HG02852 (cell line): ENCODE measurements at regions not wholly inside any gene's neighbourhood (a gene's known extent, or its start where the extent isn't known, plus 50 kb on each side); places are given as distances from the start of the nearest gene placed in this dataset.

Experiments
- ATAC-seq: cut with Tn5 transposase; IDR thresholded peaks from one replicate; pipeline ENCODE4 v1.9.1; 2021; ENCODE audit warnings: mild to moderate bottlenecking, moderate library complexity; ENCODE audit not compliant: unreplicated experiment

DNA sequence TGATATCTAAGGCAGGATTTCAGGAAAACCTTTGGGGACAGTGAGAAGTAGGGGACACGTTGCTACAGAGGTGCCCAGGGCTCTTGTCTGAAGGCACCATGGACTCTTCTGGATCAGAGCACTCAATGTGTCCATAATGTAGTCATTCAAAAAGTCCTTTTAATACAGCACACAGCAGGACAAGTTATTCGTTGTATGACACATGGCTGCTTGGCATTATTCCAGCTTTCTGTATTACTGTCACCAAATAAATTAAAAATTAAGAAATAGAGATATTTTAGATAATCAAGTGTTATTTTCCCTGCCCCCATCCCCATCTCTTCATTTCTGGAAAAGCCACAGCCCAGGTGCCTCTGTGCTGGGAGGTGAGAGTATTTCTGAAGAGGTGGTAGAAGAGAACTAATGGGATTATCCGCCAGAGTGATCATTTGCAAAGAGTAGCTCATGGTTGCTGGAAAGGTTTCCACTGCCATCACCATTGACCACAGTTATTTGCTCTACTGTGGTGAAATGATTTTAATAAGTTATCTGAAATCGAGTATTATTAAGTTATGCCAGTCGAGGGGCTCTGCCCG, 83.0 kb downstream of the CXCL12 start:
- peak; percentile 9 for ATAC-seq

DNA sequence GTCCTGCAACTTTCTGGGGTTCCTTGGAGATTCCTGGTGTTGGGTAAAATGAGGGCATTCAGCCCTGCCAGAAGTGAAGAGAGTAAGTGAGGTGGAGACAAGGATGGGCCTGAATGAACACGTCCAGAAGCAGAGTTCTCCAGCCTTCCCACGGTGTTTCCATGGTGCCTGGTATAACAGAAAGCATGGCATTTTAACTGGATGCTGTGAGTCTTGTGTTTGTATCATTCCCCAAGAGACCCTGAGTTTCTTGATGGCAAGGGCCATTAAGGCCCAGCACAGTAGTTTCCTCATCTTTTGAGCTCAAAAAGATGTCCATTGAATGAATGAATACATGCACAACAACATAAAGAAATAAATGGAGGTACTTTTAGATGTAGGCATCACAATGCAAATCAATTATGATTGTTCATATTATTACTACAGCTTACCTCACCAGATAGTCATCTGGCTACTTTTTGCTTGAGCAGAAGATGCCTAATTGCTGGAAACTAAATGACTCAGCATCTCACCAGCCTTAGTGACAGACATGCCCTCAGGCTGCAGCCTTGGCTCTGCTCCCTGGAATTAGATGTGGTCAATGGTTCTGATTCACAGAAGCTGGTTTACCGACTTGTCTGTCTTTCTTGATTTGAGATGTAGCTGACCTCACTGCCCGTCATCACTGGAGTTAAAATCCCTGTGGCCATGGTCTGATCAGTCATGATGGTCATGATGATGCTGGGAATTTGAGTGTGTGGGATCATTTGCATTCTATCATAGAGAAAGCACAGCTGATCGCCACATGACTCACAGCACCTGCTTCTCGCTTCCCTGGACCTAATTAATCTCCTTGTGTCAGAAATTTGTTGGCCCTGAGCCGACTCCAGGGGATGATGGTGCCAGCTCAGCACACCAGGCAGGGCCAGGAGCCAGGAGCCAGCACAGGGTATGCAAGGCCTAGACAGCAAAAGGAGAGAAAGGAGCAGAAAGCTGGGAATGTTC, 83.9 kb downstream of the CXCL12 start:
- ATAC-seq = peak; percentile 90

DNA sequence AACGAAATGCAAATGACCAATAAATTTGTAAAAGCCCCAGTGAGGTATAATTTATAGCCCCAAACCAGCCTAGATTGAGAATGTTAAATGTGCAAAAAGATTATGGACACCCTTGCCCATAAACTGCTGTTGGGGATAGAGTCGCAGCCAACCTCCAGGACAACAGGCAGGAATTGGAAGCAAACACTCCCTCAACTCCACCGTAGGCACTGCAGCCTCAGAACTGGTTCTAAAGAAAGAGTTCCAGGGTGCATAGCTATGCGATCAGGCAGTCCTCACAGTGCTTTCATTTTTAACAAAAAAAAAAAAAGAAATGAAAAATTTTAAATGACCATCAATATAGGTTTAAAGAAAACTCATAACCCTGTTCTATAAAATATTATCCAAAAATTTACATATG, 86.2 kb downstream of the CXCL12 start:
- ATAC-seq = no peak

DNA sequence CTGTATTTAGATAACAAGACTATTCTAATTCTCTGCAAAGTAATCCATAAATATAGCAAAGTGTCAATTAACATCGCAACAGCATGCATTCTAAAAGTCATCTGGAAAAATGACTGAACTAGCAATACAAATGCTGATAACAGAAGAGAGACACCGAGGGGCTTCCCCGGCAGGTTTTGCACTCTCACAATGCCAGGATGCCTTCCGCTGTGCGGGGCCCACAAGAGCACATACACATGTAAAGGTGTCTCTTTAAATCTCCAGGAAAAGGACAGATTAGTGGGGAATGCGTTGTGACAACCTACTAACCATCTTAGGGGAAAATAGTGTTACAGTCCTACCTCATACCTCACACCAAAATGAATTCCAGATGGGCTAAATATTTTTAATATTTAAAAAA, 86.9 kb downstream of the CXCL12 start:
- no peak for ATAC-seq

DNA sequence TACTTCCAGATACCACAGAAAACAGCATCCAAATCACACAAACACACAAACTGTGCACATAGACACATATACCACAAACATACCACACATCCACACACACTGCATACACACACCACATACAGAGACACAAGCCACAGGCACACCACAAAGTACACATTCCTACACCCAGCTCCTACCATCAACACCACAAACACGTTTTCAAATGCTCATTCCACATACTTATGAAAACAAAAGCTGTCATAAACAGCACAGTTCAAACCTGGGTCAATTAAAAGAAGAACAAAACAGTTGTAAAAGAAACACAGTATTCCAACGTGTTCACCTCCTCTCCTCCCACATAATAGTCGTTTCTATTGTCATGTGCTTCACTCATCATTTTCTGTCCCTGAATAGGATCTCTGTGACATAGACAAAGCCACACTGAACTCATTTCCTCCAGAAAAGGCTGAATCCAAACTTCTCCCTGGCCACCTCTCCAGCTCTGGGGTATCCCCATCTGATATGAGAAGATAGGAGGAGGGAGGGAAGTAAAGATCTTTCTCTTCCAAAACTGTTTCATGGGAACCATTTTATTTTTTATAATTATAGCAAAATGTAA, 89.2 kb downstream of the CXCL12 start:
- no peak for ATAC-seq

DNA sequence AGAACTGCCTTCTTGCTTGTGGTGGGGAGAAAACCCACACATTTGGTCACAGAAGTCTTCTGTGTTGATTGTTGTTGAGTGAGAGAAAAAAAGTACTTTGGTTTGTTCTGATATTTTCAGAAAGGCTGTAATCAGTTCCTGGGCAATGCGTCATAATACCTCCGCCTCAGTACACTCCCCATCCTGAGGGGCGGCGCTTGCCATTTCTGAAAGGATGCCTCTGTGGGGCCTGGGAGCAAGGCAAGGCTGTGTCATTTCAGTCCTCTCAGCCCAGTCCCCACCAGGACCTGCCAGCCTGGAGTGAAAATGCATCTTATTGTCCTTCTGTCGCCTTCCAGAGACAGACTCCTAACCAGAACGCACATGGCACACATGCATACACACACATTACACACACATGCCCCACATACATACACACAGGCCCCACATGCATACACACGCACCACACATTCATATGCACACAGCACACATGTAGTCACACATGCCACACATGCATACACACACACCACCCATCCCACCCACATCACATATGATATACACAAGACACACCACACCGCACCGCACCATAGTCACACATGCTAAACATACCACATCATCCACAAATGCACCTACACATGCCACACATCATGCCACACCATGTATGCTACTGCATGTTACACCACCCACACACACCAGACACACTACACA, 90.0 kb downstream of the CXCL12 start:
- ATAC-seq = no peak

DNA sequence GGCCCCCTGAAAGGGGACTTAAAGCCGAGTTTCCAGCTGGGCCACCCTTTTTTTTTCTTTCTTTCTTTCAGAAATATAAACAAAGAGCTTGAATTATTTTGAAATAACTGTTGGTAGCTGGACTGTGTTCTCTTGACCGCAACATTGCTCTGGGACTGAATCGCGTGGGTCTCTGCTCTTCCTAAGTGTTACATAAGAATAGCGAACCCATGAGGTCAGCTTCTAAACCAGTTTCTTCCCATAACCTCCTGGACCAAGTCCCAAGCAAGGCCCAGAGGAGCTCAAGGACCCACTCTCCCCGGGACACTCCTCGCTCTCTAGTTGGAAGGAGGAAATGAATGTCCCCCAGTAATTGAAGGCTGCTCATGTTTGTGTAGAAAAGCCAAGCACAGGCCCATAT, 91.1 kb downstream of the CXCL12 start:
- ATAC-seq = no peak

DNA sequence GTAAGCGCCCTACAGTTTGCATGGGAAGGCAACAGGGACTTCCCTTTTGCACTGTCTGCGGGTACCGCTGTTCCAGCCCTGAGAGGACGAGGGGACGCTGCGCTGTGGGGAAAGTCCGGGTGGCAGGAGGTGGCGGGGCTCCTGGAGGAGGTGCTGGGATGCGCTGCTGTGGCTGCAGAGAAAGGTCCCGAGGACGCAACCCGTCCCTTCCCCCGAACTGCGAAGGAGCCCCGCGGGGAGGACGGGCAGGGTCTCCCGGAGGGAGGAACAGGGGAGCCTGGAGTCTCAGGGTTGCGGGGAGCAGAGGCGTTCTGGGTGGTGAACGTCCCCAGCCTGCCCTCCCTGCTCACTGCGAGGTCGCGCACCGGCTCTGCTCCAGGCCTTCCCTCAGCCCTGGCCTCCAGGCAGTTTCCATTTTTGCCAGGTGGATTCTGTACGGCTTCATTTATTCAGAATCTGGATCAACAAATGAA, 91.6 kb downstream of the CXCL12 start:
- ATAC-seq = peak; percentile 45

DNA sequence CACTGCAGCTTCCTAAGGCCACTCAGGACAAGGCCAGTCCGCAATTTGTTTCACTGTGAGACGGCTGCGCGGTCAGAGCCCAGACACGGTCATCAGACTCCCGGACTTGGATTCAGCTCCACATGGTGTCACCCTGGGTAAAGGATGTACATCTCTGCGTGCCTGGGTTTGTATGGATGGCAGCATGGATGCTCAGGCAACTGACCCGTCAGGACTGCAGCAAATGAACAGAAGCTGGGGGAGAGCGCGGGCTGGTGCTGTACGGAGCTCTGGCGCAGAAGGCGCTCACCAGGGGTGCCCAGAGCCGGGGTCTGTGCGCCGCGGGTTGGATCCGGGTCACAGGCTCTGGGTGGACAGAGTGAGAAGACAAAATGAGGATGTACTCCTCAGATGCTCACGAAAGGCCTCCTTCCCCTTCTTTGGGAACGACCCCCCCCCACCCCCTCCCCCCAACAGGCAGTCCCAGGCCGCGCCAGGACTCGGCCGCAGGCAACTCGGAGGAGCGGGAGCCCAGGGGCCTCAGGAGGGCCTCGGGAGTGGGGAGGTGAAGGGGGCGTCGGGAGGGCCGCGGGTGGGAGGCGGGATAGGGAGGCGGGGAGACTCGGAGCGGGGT, 92.4 kb downstream of the CXCL12 start:
- no peak for ATAC-seq

DNA sequence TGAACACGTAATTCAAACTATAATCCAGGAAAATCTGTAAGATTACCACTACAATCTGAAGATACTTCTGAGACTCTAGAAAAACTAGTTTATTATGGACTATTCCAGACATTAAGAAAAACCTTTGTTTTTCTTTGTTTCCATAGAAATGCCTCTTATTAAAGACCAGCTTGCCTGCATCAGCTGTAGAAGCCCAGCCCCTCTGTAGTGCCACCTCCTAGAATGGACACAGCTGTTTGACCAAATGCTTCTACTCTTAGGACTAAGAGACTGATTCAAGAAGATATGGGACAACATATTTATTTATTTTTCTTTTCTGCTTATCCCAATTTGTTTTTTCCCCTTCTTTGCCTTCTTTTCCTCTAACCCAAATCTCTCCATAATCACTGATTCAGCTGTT, 93.8 kb downstream of the CXCL12 start:
- ATAC-seq = no peak

DNA sequence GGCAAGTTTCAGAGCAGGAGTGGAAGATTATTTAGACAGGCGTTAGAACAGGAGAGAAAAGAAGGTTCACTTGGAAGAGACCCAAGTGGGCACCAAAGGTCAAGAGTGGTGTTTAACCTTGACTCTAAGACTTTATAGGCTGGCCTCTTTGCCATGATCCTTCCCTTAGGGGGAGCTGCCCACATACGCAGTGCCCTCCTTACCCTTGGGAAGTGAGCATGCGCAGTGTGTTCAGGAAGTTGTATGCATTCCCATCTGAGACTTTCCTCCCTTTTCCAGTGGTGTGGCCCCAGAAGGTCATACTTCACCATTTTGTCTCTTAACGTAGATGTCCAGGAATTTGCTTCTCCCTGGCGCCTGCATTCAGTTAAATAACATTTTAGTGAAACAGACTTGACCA, 95.8 kb downstream of the CXCL12 start:
- ATAC-seq = no peak

DNA sequence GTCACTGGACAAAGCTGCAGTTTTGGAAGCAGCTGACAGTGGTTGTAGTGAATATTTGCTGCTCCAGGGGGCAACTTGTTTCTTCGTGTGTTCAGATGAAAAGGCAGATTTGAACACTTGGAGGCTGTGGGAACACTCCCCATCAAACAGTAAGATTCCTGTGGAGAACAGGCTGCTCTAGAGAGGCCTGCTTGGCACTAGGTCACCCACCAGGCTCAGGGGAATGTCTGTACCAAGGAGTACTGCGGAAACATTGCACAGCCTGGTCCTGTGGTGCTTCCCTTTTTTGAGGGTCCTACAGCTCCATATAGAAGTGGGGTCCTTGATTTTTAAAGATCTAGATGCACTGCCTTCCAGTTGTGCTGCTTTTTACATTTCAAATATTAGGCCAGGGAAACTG, 97.5 kb downstream of the CXCL12 start:
- ATAC-seq = no peak

DNA sequence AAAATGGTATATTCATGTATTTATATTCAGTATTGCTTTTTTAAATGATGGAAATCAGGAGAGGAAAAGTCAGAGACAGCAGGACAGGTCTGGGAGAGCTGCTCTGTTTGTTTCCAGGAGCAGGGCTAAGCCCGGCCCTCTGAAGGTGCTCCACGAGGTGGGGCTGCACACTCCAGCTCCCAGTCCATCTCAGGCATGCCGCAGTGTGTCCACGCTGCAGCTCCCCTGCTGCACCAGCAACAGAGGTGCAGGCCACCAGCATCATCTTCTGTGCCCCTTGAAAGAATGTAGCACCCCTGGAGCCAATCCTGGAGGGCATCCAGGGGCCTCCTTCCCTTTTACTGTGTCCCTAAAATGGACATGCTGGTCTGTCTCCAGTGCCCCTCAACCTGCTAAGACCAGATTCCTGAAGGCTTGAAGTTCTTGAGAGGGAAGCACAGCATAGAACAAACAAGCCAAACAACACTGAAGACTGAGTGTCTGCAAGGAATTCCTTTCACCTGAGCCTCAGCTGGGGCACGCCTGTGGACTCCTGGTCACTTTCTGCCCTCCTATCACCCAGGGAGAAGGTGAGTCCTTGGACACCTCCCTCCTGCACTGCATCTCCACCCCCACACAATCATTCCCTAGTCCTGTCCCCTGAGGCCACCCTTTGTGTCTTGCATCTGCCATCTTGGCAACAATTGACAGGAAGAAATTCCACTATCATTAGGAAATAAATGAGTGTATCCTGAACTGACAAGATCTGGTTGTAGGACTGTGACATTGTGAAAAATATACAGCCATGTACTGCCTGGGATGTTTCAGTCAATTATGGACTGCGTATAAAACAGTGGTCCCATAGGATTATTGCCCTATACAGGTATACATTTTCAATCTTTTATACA, 100.5 kb downstream of the CXCL12 start:
- ATAC-seq = no peak

DNA sequence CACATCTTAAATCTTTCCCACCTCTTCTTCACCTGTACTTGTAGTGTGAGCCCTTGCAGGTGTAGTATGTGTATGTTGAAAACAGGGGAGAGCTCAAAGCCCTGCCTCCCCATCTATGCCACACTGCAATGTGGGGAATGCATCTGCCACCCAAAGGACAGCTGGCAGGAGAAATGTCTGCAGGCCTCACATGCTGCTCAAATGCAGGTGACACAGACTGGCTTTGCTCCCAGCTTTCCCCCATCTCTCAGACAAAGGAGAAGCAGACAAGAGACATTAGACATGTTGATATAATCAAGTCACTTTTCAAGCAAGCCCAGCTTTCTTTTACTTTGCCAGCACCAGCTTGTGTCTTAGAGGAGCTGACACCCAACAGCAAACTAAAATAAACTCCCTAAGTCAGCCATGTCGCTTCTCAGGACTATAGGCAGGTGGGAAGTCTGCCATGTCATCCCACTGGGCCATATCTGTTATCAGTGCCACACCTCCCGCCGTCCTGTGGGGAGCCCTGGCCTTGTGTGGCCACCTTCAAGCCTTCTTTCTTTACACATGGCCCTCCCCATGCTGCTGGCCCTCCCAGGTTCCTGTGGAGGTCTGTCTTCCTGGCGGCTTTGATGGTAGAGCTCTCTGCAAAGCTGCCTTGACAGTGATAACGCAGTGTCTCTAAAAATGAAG, 102.1 kb downstream of the CXCL12 start:
- ATAC-seq = no peak

DNA sequence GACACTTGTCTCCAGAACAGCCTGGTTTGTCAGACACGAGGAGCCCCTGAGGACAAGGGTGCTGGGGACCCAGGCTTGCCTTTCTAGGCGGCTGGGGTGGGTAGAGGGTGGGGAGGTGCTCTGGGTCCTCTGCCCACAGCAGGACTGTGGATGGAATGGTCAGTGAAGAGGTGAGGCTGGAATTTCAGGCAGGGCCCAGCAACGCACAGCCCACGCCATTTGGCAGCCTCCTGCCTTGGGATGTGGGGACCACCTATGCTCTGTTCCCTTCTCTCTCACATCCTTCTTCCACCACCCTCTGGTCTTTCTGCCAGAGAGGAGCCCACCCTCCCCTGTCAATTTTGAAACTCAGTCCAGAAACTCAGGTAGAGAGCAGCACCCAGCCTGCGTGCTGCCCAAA, 103.2 kb downstream of the CXCL12 start:
- no peak for ATAC-seq

DNA sequence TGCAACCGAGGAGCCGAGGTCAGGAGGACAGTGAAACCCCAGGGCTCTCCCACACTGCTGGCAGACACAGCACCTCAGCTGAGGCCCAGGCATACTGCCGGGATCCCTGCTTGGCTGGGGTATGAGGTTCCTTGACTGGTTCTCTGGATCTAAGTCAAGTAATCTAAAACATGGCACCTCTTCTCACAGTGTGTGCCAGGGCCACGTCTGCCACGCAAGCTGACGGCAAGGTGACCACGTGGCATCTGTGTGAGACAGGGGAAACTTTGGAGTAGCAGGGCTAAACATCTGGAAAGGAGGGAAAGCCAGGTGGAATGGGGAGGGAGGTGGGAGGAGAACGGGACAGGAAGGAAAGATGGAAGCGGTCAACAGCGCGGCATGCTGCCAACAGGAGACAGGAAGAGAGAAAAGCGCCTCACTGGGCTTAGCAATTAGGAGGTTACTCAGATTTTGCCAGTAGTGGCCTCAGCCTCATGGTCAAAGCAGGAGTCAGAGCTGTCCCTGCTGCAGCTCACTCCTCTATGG, 103.7 kb downstream of the CXCL12 start:
- no peak for ATAC-seq

DNA sequence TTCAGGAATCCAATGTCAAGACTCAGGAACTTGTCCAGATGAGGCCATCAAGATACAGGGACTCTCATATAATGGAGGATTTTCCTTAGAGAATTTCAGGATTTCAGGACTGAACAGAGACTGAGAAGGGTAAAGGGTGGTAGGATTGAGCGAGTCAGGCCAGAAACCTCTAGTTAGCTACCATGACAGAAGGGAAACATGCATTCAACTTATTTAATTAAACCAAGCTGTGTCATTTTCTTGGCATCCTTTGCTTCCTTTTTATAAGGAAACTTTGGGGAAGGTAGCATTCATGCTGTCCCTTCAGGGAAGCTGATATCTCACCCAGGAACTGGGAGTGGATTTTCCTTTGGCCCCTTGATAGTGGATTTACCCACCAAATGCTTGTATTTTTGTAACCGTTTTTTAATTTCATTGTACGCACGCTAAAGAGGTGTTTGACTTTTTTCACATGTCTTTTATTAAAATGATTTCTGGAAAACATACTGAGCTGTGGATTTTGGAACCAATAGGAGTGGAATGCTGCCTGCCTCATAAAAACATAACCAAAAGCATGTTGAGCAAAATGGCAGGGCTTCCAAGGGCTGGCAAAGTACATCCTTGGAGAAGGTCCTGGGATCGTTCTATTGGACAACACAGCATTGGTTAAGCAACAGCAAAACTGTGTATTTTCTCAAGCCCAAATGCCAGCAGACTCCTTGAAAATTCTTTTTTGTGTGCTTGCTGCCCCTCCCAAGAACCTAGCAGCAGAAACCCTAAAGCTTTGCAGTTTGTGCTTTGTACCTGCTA, 104.5 kb downstream of the CXCL12 start:
- no peak for ATAC-seq

DNA sequence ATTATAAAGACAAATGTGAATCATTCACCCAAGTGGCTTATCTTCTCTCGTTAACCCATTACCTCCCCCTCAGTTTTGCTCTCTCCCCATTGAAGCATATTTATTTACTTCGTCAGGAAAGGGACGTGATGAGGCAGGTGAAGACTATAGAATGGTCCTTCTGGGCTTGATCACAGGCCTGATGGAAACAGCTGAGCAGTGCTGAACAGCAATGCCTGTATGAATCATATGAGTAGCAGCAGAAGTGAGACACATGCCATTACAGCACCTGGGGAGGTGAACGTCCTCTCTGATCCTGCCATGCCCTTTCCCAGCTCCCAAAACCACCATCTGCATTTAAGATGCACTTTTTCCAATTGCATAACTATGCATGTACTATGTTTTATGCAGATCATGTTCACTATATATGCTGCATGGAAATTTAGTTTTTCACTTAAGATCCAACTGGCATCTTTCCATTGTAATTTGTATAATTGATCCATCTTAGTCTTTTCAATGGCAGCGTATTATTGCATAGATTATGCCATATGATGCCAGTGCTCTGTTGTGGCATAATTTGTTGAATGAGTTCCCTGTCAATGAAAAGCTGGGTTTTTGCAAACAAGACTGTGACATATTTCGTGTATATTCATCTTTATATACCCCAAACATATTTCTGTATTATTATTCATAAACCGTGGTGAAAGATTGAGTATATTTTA, 105.3 kb downstream of the CXCL12 start:
- no peak for ATAC-seq
